HG02588 (cell line): ENCODE measurements at regions not wholly inside any gene's neighbourhood (a gene's known extent, or its start where the extent isn't known, plus 50 kb on each side); places are given as distances from the start of the nearest gene placed in this dataset.

Experiments used
- ATAC-seq: cut with Tn5 transposase; IDR thresholded peaks from one replicate; pipeline ENCODE4 v1.9.1; 2021; ENCODE audit warnings: mild to moderate bottlenecking, moderate library complexity; ENCODE audit not compliant: unreplicated experiment

DNA sequence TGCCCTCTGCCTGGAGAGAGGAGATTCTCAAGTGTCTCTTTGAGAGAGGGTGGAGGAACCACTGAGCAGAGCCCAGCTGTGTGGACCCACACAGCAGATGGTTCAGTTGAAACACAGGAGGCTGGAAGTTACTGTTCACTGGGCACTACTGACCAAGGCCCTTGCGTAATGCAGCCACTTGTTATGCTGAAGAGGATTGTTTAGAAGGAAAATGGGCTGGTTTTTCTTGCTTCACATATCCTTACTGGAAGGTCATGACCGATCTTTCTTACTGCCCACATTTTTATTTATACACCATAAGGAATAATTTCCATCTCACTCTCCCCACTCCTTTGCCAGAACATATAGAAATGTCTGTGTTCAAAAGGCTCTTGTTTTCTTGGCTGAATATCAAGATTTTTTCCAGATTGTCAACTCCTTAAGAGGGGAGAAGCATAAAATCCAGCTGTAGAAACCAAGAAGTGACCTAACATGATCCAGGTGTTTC, 375.1 kb upstream of the DDHD1 start:
- ATAC-seq, result no peak

- ATAC-seq, result no peak
Measured at GRCh38 chr14:53526200-53526599, 373.1 kb upstream of the DDHD1 start.

DNA sequence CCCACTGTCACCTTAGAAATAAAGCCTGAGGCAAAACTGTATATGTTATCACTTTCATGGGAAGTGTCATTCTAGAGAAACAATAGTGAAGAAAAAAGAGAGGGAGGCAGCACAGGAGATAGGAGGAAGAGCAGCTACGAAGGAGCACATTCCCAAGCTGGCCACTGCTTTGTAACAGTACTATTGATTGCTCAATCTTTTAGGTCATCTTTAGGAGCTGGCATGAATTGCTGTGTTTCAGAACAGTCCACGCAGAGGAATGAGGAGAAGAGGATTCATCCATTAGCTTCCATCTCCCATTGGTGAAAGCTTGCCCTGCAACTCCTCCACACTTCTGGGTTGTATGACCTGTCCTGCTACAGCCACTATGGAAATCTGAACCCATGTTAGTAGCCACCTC, 372.5 kb upstream of the DDHD1 start:
- no peak for ATAC-seq

DNA sequence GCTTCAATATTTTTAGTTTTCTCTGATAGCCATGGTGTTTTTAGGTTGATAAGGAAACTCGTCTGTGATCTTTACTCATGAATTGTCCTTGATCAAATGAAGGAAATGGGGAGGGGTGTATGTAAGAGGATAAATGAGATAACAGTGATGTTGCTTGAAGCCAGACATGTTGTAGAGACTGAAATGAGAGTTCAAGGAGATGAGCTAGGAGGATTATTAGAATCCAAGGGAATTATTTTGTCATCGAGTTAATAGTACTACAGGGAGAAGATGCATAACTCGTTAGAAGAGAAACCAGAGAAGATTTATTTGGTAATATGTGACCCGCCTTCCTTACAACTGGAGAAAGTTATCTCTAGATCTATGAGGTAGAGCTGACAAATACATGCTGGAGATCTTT, 371.3 kb upstream of the DDHD1 start:
- no peak for ATAC-seq

DNA sequence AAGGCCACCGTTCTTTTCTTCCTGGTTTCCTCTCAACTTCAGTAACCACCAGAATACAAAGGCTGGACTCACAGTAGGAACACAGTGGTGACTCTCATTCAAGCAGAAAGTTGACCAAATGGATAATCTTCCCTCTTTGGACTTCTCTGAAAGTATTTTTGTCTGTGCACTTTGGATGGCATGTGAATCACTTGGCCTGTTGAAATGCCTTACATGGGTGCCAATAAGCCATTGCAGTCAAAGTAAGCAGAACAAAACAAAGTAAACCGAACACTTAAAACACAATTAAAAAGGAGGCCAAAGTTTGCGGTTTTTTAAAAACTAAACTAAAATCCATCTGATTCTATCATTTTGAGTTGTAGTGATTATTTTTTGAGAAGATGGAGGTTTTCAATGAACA, 370.1 kb upstream of the DDHD1 start:
- no peak for ATAC-seq

DNA sequence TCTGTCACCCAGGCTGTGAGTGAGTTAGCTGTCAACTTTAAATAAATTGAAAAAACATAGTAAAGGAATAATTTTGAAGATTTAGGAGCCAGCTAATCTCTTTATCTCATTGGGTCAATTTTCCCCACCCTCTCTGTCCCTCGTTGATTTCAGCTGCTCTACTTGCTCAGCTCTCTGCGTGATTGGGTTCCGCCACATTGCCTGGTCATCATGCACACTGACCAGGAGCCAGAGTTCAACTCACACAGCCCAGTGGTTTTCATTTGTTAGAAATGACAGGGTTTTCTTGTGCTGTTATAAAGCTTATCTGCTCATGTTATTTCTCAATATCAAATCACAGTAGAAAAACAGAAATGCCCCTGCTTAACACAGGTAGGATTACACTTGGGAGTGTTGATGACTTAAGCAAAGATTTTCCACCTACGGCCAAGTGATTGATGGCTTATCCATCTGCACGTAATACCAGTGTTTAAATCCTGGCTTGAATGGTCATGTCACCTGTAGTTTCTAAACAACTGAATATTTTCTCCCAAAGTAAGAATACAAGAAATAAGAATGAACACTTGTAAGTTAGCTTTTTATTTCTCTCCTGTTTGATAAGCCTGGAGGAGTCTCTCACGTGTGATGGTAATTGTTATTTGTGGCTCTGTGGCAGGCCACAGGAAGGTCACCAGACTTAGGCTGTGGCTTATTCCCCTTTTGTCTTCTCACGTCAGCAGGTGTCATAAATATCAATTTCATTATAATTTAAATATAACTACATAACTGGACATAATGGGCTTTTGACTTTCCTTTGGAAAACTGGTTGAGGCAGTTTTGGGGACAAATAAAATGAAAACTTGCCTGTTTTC, 367.2 kb upstream of the DDHD1 start:
- ATAC-seq, result no peak

- no peak for ATAC-seq
Measured at GRCh38 chr14:53519137-53519536, 366.0 kb upstream of the DDHD1 start.

- no peak for ATAC-seq
Measured at GRCh38 chr14:53517270-53517960, 364.3 kb upstream of the DDHD1 start.

DNA sequence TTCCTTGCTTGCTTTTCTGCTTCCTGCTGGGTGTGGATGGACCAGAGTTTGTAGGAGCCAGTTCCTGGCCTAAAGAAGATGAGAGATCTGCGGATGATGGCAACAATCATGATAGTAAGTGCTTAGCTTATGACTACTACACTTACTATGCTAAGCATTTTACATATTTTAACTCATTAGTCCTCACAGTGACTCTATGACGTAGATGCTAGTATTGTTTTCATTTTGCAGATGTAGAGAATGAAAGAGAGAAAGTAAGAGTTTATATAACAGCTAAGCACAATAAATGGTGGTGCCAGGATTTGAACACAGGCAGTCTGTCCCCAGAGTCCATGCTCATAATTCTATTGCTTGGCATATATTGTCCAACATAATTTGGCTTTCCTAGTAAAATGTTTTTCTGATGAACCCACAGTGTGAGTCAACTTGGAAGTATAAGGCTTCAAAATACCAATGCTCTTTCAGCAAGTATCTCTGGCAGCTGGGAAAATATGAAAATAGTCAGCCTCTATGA, 363.2 kb upstream of the DDHD1 start:
- no peak for ATAC-seq

DNA sequence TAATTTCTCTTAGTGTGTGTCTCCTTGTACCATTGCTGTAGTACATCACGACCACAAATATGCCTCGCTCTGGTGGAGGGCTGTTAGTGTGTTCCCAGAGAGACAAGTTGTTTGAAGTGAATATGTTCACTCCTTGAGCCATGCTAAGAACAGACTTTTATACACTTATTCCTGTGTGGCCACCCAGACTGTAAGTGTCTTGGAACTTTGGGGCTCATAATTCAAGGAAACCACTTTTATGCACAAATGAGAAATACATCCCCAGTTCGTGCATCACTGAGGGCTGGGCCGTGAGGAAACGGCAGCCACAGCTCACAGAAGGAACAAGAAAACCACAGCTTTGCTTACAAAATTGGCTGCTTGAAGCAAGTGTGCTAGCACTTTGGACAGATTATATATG, 362.2 kb upstream of the DDHD1 start:
- no peak for ATAC-seq

DNA sequence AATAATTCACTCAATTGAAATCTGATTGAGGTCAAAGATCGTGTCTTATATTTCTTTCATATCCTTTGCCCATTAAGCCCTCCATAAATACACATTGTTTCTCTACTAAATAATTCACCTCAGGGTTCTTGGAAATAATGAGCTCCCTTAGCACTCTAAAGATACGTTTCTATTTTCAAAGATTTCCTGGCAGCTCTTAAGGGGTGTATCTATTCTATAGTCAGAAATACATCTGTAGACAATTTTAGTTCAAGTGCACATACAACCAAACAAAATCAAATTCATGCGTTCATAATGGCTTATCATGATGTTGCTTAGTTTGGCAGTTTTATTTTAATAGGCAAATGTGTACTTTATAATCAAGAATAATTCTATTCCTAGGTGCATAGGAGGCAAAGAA, 361.1 kb upstream of the DDHD1 start:
- no peak for ATAC-seq

GRCh38 chr14:53510281-53510912, 357.3 kb upstream of the DDHD1 start:
- ATAC-seq, result no peak

DNA sequence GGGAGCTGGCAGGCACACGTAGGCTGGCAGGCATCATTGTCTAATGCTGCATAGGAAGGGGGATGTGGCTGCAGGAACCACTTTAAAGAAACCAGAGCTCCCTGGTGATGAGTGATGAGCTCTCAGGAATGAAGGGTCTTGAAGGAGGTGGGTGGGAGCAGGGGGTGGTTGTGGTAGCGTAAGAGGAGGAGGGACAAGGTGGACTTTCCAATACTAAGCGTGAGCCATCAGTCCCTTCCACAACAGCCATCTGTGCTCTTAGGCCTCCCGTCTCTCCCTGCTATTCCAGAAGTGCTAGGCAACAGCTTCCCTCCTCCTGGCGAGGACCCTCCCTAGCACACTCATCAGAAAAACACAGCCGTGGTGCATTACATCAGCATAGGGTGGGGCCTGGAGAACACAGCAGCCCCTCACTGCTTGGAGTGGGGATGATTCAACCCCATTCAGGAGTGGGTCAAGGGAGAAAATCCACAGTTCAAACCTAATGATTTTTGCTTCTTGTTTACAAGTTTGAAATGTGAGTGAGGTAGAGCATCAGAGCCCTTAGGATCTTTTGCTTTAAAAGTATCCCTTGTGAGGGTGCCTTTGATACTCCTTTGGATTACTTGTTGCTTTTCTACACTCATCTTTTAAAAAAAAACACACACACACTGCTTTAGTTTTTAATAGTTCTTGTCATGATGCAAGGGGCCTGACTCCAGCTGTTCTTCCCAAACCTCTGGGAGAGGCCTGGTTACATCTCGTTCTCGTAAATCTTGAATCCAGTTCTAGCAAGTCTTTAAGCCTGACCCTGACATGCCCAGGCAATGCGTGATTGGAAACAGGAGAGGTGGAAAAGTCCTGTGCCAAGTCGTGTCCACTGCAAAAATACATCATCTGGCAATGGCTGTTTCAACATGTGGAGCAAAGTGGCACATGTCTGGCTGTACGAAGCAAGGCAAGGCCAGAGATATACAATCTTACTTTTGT, 356.4 kb upstream of the DDHD1 start:
- ATAC-seq, result no peak

DNA sequence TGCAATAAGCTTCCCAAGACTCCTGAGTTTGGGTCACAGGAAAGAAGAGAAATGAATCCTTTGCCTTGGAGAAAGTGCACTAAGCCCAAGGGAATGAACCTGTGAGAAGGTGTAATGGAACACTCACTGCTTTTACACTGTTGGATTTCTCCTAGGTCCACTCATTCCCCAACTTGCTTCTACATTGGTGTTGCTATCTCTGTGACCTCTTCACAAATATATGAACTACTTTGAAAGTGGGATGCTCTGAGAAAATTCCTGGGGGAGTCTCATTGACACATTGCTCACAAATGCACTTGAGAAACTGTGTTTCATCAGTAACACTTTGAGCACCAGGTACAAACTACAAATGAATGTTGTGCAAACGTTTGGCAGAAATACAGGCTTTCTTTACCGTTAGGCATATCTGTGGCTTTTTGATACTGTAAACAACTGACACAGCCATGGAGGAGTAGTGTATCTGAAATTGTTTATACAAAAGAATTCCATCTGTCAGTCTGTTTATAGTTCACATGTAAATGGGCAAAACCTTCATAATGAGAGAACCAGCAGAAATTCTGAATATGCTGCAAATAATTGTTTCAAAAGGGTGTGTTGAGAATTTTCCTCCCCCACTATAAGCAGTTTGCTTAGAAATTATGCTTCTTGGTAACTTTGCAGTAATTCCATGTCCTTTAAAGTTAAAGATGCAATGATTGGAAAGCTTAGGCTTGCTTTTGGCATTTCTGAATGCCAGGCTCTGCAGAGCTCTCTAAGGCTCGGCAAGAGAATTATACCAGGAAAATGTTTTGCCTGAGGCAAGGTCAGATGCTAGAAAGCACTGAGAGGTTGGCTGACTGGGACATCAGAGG, 348.5 kb upstream of the DDHD1 start:
- ATAC-seq, result no peak

DNA sequence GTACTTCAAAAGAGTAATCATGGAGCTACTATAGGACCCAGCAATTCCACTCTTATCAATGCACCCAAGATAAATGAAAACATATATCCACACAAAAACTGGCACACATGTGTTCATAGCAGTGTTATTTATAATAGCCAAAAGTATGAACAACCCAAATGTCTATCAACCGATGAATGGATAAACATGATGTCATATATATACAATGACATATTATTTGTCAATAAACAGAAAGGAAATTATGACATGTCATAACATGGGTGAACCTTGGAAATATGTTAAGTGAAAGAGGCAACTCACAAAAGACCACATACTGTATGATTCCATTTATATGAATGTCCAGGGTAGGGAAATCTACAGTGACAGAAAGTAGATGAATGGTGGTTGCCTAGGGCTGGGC, 347.1 kb upstream of the DDHD1 start:
- ATAC-seq, result no peak

- ATAC-seq, result no peak
Measured at GRCh38 chr14:53496668-53497067, 343.5 kb upstream of the DDHD1 start.

DNA sequence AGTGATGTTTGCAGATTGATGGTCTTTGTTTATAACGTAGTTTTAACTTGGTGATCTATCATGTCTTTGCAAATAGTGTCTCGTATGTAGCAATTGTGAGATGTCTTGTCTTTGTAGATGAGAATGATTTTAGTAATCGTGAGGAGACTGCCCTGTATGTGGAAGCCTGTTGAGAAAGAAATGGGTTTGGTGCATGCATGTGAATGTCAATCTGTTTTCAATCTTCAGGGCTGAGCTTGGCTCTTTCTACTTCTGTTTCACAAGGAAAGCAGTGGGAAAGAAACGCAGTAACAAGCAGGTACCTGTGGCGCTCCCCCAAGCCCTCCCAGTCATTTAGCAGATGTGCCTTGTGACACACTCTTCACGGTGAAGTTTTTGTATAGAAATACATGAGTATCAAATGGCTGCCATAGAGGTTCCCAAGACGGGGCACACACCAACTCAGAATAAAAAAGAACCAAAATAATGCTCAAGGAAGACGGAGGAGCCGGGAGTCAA, 342.8 kb upstream of the DDHD1 start:
- no peak for ATAC-seq

- no peak for ATAC-seq
Measured at GRCh38 chr14:53494587-53494986, 341.5 kb upstream of the DDHD1 start.

DNA sequence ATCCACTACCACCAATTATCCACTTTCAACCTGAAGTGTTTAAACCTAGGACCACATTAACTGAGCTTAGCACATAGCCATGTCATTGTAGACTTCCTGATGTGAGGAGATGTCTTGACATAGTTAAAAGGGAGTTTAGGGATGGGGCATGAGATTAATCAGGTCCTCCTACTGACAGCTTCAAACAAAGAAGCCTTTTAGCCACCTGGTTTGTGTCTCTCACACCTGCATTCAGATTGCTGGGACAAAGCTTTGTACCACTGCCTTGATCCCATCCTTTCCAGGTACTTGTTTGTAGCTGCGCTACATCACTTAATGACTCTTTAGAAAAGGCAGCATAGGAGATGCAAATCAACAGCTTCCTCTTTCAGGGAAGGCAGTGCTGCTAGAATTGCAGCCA, 340.7 kb upstream of the DDHD1 start:
- no peak for ATAC-seq
